ENCODE measurements at regions not wholly inside any gene's neighbourhood (a gene's known extent, or its start where the extent isn't known, plus 50 kb on each side); places are given as distances from the start of the nearest gene placed in this dataset.

GRCh38 chr14:89544636-89545301 lies 127.7 kb upstream of the FOXN3 start:
- Histone ChIP-seq H3K9me3 (ENCODE audit: control extremely low read depth in 1 of 3, control insufficient read depth in 2 of 3, insufficient read depth in 1 of 3, low read length in 2 of 3) (no peaks in the 10 kb centered on the region), H3K27me3 (replicated peaks in 1 of 4; ENCODE audit: control extremely low read depth in 1 of 4, control insufficient read depth in 3 of 4, insufficient read depth in 4 of 4, low read length in 3 of 4) (no peaks in the 10 kb centered on the region), H3K4me1 (ENCODE audit: control insufficient read depth in 2 of 2, insufficient read depth in 2 of 2, low read length in 2 of 2) (peaks cover 0 to 3% of the 10 kb centered on the region in 2 donors), H3K4me3 (ENCODE audit: control extremely low read depth in 1 of 5, extremely low read depth in 1 of 5, insufficient read depth in 1 of 5, low read depth in 2 of 5, low read length in 4 of 5) (no peak overlapping the region), H3K36me3 (replicated peaks in 1 of 2; ENCODE audit: control extremely low read depth in 1 of 2, control insufficient read depth in 1 of 2, extremely low read depth in 1 of 2, insufficient read depth in 2 of 2, low read length in 1 of 2) (no peaks in the 10 kb centered on the region), H3K4me2 (replicated peaks; ENCODE audit: low read depth, low read length, poor library complexity, severe bottlenecking) (no peak overlapping the region), H4K20me1 (ENCODE audit: control insufficient read depth, insufficient read depth, low read length, poor library complexity, severe bottlenecking) (peaks cover 7% of the 10 kb centered on the region), H3K9ac (ENCODE audit: low read length) (no peak overlapping the region), H3K27ac (ENCODE audit: low read length in 2 of 2) (no peak overlapping the region), H2AFZ (ENCODE audit: insufficient read depth, low read depth, low read length, poor library complexity, severe bottlenecking) (no peak overlapping the region), H3K79me2 (ENCODE audit: control insufficient read depth, insufficient read depth, low read length) (peaks cover 47% of the 10 kb centered on the region)
- no peak for TF ChIP-seq CTCF (IDR thresholded peaks at IDR 0.05)
- TF ChIP-seq EZH2 (IDR thresholded peaks at IDR 0.05; ENCODE audit: borderline replicate concordance, insufficient read depth, low read depth, low read length, poor library complexity, severe bottlenecking), result no peak
- CTCF ChIA-PET, result interaction anchor here (1.0 kb wide), 1 partner anchor 223 kb away, joined by 3 read pairs; no protein-coding TSS in a partner anchor
- no peaks in the 10 kb centered on the region for H3K27me3 Mint-ChIP-seq
- 100% methylated on average over 1 of the region's 6 CpGs for WGBS (ENCODE audit: insufficient coverage)
- H3K9me3 Mint-ChIP-seq (ENCODE audit: insufficient read depth), result no peaks in the 10 kb centered on the region
- no peak overlapping the region for H3K27ac Mint-ChIP-seq
- H3K4me1 Mint-ChIP-seq, result peaks cover 18% of the 10 kb centered on the region
- DNase-seq (no peak), ATAC-seq (ENCODE audit: low read depth) (no peak)
- no peak overlapping the region for H3K4me3 Mint-ChIP-seq
- intact Hi-C loops (cut with micrococcal nuclease), result no loop called here
- POLR2A ChIA-PET, result interaction anchor here (0.6 kb wide), 1 partner anchor 237 kb away, joined by 3 read pairs; no protein-coding TSS in a partner anchor

GRCh38 chr14:89543425-89543790 lies 126.4 kb upstream of the FOXN3 start:
- ATAC-seq (ENCODE audit: low read depth) (no peak), DNase-seq (no peak)
- CTCF ChIA-PET, result interaction anchor here (1.2 to 1.7 kb wide), 2 partner anchors 177 to 207 kb away, joined by 3 to 5 read pairs; no protein-coding TSS in a partner anchor
- POLR2A ChIA-PET, result no interaction called here
- Histone ChIP-seq H3K9ac (ENCODE audit: low read length) (no peak overlapping the region), H3K27ac (ENCODE audit: low read length in 2 of 2) (no peak overlapping the region), H3K4me1 (ENCODE audit: control insufficient read depth in 2 of 2, insufficient read depth in 2 of 2, low read length in 2 of 2) (peaks cover 0 to 3% of the 10 kb centered on the region in 2 donors), H3K9me3 (ENCODE audit: control extremely low read depth in 1 of 3, control insufficient read depth in 2 of 3, insufficient read depth in 1 of 3, low read length in 2 of 3) (no peaks in the 10 kb centered on the region), H2AFZ (ENCODE audit: insufficient read depth, low read depth, low read length, poor library complexity, severe bottlenecking) (no peak overlapping the region), H3K36me3 (replicated peaks in 1 of 2; ENCODE audit: control extremely low read depth in 1 of 2, control insufficient read depth in 1 of 2, extremely low read depth in 1 of 2, insufficient read depth in 2 of 2, low read length in 1 of 2) (no peaks in the 10 kb centered on the region), H3K79me2 (ENCODE audit: control insufficient read depth, insufficient read depth, low read length) (peaks cover 49% of the 10 kb centered on the region), H3K27me3 (replicated peaks in 1 of 4; ENCODE audit: control extremely low read depth in 1 of 4, control insufficient read depth in 3 of 4, insufficient read depth in 4 of 4, low read length in 3 of 4) (no peaks in the 10 kb centered on the region), H3K4me2 (replicated peaks; ENCODE audit: low read depth, low read length, poor library complexity, severe bottlenecking) (no peak overlapping the region), H4K20me1 (ENCODE audit: control insufficient read depth, insufficient read depth, low read length, poor library complexity, severe bottlenecking) (peaks cover 7% of the 10 kb centered on the region), H3K4me3 (ENCODE audit: control extremely low read depth in 1 of 5, extremely low read depth in 1 of 5, insufficient read depth in 1 of 5, low read depth in 2 of 5, low read length in 4 of 5) (no peak overlapping the region)
- no peaks in the 10 kb centered on the region for H3K9me3 Mint-ChIP-seq (ENCODE audit: insufficient read depth)
- 100% methylated on average over 3 of the region's 7 CpGs for whole genome bisulfite sequencing (ENCODE audit: insufficient coverage)
- H3K27me3 Mint-ChIP-seq, result no peaks in the 10 kb centered on the region
- intact Hi-C loops (cut with micrococcal nuclease), result no loop called here
- H3K4me3 Mint-ChIP-seq, result no peak overlapping the region
- H3K4me1 Mint-ChIP-seq, result peaks cover 18% of the 10 kb centered on the region
- no peak for TF ChIP-seq CTCF (IDR thresholded peaks at IDR 0.05)
- TF ChIP-seq EZH2 (IDR thresholded peaks at IDR 0.05; ENCODE audit: borderline replicate concordance, insufficient read depth, low read depth, low read length, poor library complexity, severe bottlenecking), result no peak
- no peak overlapping the region for H3K27ac Mint-ChIP-seq

Data from B cell (primary cell).